K562 (cell line): ENCODE measurements at regions not wholly inside any gene's neighbourhood (a gene's known extent, or its start where the extent isn't known, plus 50 kb on each side); places are given as distances from the start of the nearest gene placed in this dataset.

Source experiments
- ATAC-seq: fragments of 200-7000 bp; cut with Tn5 transposase; 3 replicates; pipeline ENCODE4 v1.9.1; 2020; ENCODE audit warnings: moderate library complexity
- BruUV-seq: library from RNA; stranded (reverse); fragments of 400-500 nt; replicated peaks from 2 replicates; lab custom pipeline; 2021; lab: Mats Ljungman, UMichigan
- CTCF ChIA-PET: fragments of 300-600 bp; formaldehyde crosslinking; extraction: SDS; loops from one replicate; lab custom pipeline; 2021; ENCODE audit warnings: low intra/inter-chr PET ratio; lab: Yijun Ruan, JAX
- POLR2A ChIA-PET: fragments of 300-600, 350-650 bp; sonication (Branson Sonifier 250); formaldehyde crosslinking; extraction: SDS; loops from one replicate; lab custom pipeline; 2021; ENCODE audit warnings: antibody characterized with exemption, inconsistent platforms; lab: Yijun Ruan, JAX
- DNase-seq, 4 experiments: peaks; one replicate each; pipeline versions ENCODE4 v3.0.0 to v3.0.0-alpha.2; 2011 to 2018; ENCODE audit warnings: low spot score in 3 of 4, mixed read lengths in 3 of 4; ENCODE audit errors: extremely low read depth in 1 of 4
- FAIRE-seq: peaks from 2 replicates; lab custom pipeline; 2011; peaks lifted over from hg19 to GRCh38; lab: Jason Lieb, UNC
- H2AFZ ChIP-seq: 2 replicates; pipeline ENCODE4 v1.6.0; 2011; ENCODE audit warnings: low read depth, low read length, control low read depth, inconsistent platforms
- H3K27ac ChIP-seq: fragments of 200-600 bp; 3 replicates; pipeline ENCODE4 v1.8.0; 2011; ENCODE audit warnings: low read depth, mild to moderate bottlenecking, control low read depth, inconsistent platforms, low read length, moderate library complexity, mixed read lengths; ENCODE audit errors: extremely low read depth
- H3K27me3 ChIP-seq, 2 experiments: fragments of 300-600 bp in 1 of 2; 2 replicates in 1 of 2; 3 replicates in 1 of 2; pipeline versions ENCODE4 v1.6.0 to v1.8.0; 2011; ENCODE audit warnings: inconsistent platforms in 2 of 2, low read length in 2 of 2, mild to moderate bottlenecking in 1 of 2, mixed read lengths in 1 of 2, moderate library complexity in 1 of 2; ENCODE audit not compliant: control insufficient read depth in 2 of 2, insufficient read depth in 2 of 2
- H3K36me3 ChIP-seq: fragments of 300-600 bp; 3 replicates; pipeline ENCODE4 v1.8.0; 2011; ENCODE audit warnings: mild to moderate bottlenecking, low read length, inconsistent platforms; ENCODE audit not compliant: control insufficient read depth, insufficient read depth
- H3K4me1 ChIP-seq, 2 experiments: fragments of 200-600 bp in 1 of 2; replicated peaks in 1 of 2; 2 replicates in 1 of 2; 3 replicates in 1 of 2; pipeline versions ENCODE4 v1.5.1 to v1.8.0; 2011; ENCODE audit warnings: inconsistent platforms in 2 of 2, low read length in 2 of 2, mild to moderate bottlenecking in 1 of 2, mixed read lengths in 1 of 2, moderate library complexity in 1 of 2; ENCODE audit not compliant: control insufficient read depth in 2 of 2, insufficient read depth in 2 of 2
- H3K4me2 ChIP-seq: 2 replicates; pipeline ENCODE4 v1.6.1; 2011; ENCODE audit warnings: low read length, control low read depth, inconsistent platforms, mixed read lengths; ENCODE audit not compliant: insufficient read depth
- H3K4me3 ChIP-seq: fragments of 200-600 bp; sonication (generic), shearing (Covaris generic); 2 replicates; pipeline ENCODE4 v1.5.1; 2016; ENCODE audit warnings: control low read depth, inconsistent platforms
- H3K79me2 ChIP-seq: fragments of 200-600 bp; 3 replicates; pipeline ENCODE4 v1.8.0; 2011; ENCODE audit warnings: low read length, inconsistent platforms; ENCODE audit not compliant: control insufficient read depth, insufficient read depth
- H3K9ac ChIP-seq, 2 experiments: 2 replicates each; pipeline versions ENCODE4 v1.6.0 to v1.6.1; 2011; ENCODE audit warnings: low read depth in 2 of 2, low read length in 2 of 2, control low read depth in 1 of 2, inconsistent platforms in 1 of 2, mild to moderate bottlenecking in 1 of 2, mixed read lengths in 1 of 2; ENCODE audit not compliant: insufficient read depth in 1 of 2
- H3K9me1 ChIP-seq: one replicate; pipeline ENCODE4 v1.6.0; 2011; ENCODE audit warnings: inconsistent platforms, mild to moderate bottlenecking, low read length, moderate library complexity; ENCODE audit not compliant: control insufficient read depth, insufficient read depth
- H3K9me3 ChIP-seq: replicated peaks from 2 replicates; pipeline ENCODE4 v1.5.1; 2011; ENCODE audit warnings: low read depth, low read length, inconsistent platforms; ENCODE audit not compliant: control insufficient read depth, insufficient read depth
- H4K20me1 ChIP-seq: replicated peaks from 2 replicates; pipeline ENCODE4 v1.6.1; 2011; ENCODE audit warnings: low read length, inconsistent platforms, mixed read lengths; ENCODE audit not compliant: control insufficient read depth, insufficient read depth
- BHLHE40 ChIP-seq: IDR thresholded peaks from 2 replicates; pipeline ENCODE4 v1.6.1; 2011; ENCODE audit warnings: low read length, improper control_type of control experiment
- CSDE1 ChIP-seq, 2 experiments: fragments of 450-650 bp; IDR thresholded peaks; 2 replicates each; pipeline ENCODE4 v1.6.1; 2016; ENCODE audit warnings: mild to moderate bottlenecking in 1 of 2
- ETV1 ChIP-seq: fragments of 450-650 bp; conservative IDR thresholded peaks from 2 replicates; pipeline ENCODE4 v1.6.1; 2016; ENCODE audit warnings: missing genetic modification characterization, control low read depth, low read depth, missing compliant biosample characterization
- KAT2B ChIP-seq: IDR thresholded peaks from one replicate; pipeline ENCODE4 v1.6.1; 2012; ENCODE audit warnings: low read depth, mild to moderate bottlenecking, control low read depth, inconsistent platforms, low read length, moderate library complexity
- MTA1 ChIP-seq: fragments of 450-650 bp; IDR thresholded peaks from 2 replicates; pipeline ENCODE4 v1.6.1; 2017; ENCODE audit warnings: borderline replicate concordance
- MYBL2 ChIP-seq, 2 experiments: fragments of 450-650 bp in 1 of 2; sonication (generic) in 1 of 2; formaldehyde crosslinking in 1 of 2; IDR thresholded peaks; 2 replicates each; pipeline versions ENCODE4 v1.6.1 to v1.8.1; 2017 to 2022; ENCODE audit warnings: borderline replicate concordance in 1 of 2, inconsistent platforms in 1 of 2, low read depth in 1 of 2, mild to moderate bottlenecking in 1 of 2, missing genetic modification reagents in 1 of 2, moderate library complexity in 1 of 2
- OTX1 ChIP-seq: fragments of 450-650 bp; formaldehyde crosslinking; IDR thresholded peaks from 2 replicates; pipeline ENCODE4 v1.4.0; 2022; ENCODE audit warnings: mild to moderate bottlenecking
- RBM14 ChIP-seq: fragments of 200-400 bp; formaldehyde crosslinking; IDR thresholded peaks from 2 replicates; pipeline ENCODE4 v1.6.1; 2018; ENCODE audit warnings: low read depth, mild to moderate bottlenecking, low read length, moderate library complexity, borderline replicate concordance; ENCODE audit not compliant: insufficient read depth
- SIN3A ChIP-seq, 2 experiments: fragments of 150-350 bp in 1 of 2; IDR thresholded peaks; 2 replicates each; pipeline ENCODE4 v1.6.1; 2011 to 2016; ENCODE audit warnings: borderline replicate concordance in 2 of 2, low read depth in 2 of 2, low read length in 2 of 2, mild to moderate bottlenecking in 2 of 2, moderate library complexity in 2 of 2; ENCODE audit not compliant: control insufficient read depth in 1 of 2
- WGBS: fragments of 100-300 bp; shearing (Covaris generic); methylation state at CpG from one replicate; pipeline ENCODE4 v1.1.6; 2016; ENCODE audit warnings: low coverage, mixed read lengths; ENCODE audit not compliant: insufficient coverage; ENCODE audit errors: missing lambda C conversion rate; 5-methylcytosine and 5-hydroxymethylcytosine counted together
- in situ Hi-C: fragments of 300-500 bp; cut with MboI; formaldehyde crosslinking; loops from 4 replicates; pipeline ENCODE4 v1.15.0; 2018; ENCODE audit warnings: inconsistent platforms, mixed read lengths
- intact Hi-C: fragments of 100-400 bp; cut with micrococcal nuclease; formaldehyde crosslinking; loops from 2 replicates; pipeline ENCODE4 v1.14.2; 2022
- TF ChIP-seq, protein P1 (sequence below): IDR thresholded peaks from 2 replicates; pipeline ENCODE4 v1.6.1; 2011; ENCODE audit not compliant: insufficient read length; ENCODE audit errors: extremely low read depth

DNA sequence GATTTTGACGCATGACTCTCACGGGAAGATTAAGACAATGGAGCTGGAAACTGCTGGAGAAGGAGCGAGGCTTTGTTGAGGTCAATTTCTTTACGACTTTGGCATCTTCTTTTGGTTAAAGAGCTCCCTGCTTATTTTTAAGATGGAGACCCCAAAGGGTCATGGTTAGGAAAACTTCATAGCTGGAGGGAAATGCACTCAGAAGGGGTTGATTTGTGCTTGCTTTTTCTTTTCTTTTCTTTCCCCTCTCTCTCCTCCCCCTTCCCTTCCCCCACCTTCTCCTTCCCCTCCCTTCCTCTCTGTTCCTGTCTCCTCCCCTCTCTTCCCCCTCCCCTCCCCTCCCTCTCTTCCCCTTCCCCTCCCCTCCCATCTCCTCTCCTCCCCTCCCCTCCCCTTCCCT, 79.0 kb downstream of the TNP1 start:
- H3K79me2 ChIP-seq, result no peaks in the 10 kb centered on the region
- H3K9me3 ChIP-seq, result no peaks in the 10 kb centered on the region
- H4K20me1 ChIP-seq, result no peaks in the 10 kb centered on the region
- intact Hi-C loops, result no loop called here
- CTCF ChIA-PET, result no interaction called here
- no peak overlapping the region for H2AFZ ChIP-seq
- FAIRE-seq (no peak), DNase-seq (no peak), ATAC-seq (no peak)
- H3K4me1 ChIP-seq, result peaks cover 3 to 4% of the 10 kb centered on the region in 2 experiments; a peak in 3 of 5 replicates
- H3K9me1 ChIP-seq, result no peaks in the 10 kb centered on the region
- TF ChIP-seq MYBL2 (IDR thresholded peaks at IDR 0.05; ENCODE audit: low read depth) (no peak), MYBL2 (CRISPR knock-in tag; IDR thresholded peaks at IDR 0.05; ENCODE audit: borderline replicate concordance) (no peak), MTA1 (no peak), KAT2B (no peak), OTX1 (CRISPR knock-in tag) (no peak), CSDE1 (IDR thresholded peaks at IDR 0.05) (no peak), RBM14 (no peak), SIN3A (IDR thresholded peaks at IDR 0.05; ENCODE audit: borderline replicate concordance in 2 of 2, control insufficient read depth in 1 of 2, low read depth in 2 of 2, low read length in 2 of 2) (no peak), ETV1 (no peak), BHLHE40 (no peak)
- TF ChIP-seq, protein P1, sequence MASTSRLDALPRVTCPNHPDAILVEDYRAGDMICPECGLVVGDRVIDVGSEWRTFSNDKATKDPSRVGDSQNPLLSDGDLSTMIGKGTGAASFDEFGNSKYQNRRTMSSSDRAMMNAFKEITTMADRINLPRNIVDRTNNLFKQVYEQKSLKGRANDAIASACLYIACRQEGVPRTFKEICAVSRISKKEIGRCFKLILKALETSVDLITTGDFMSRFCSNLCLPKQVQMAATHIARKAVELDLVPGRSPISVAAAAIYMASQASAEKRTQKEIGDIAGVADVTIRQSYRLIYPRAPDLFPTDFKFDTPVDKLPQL, result no peak
- no peaks in the 10 kb centered on the region for H3K36me3 ChIP-seq
- H3K9ac ChIP-seq, result no peak overlapping the region
- 20% methylated on average over 1 of the region's 4 CpGs for WGBS
- BruUV-seq, result no TSS peak
- H3K27ac ChIP-seq, result no peak overlapping the region
- H3K4me2 ChIP-seq, result no peak overlapping the region
- POLR2A ChIA-PET, result interaction anchor here (1.3 kb wide), 1 partner anchor 10 kb away, joined by 3 read pairs; no protein-coding TSS in a partner anchor
- H3K27me3 ChIP-seq, result no peaks in the 10 kb centered on the region
- in situ Hi-C loops, result loop anchor here (10.0 kb wide), 1 partner anchor 324 kb away; no protein-coding TSS in a partner anchor
- no peak overlapping the region for H3K4me3 ChIP-seq
